ENCODE measurements at regions not wholly inside any gene's neighbourhood (a gene's known extent, or its start where the extent isn't known, plus 50 kb on each side); places are given as distances from the start of the nearest gene placed in this dataset.

- H2AK5ac ChIP-seq (ENCODE audit: insufficient read length, low read length): no peak overlapping the region
- no peak overlapping the region for H4K91ac ChIP-seq (ENCODE audit: insufficient read length, low read depth, low read length)
- H3K23ac ChIP-seq (ENCODE audit: insufficient read length, low read depth, low read length): no peak overlapping the region
- H2BK12ac ChIP-seq (ENCODE audit: insufficient read length, low read depth, low read length): no peak overlapping the region
- no peaks in the 10 kb centered on the region for H3K79me2 ChIP-seq (ENCODE audit: insufficient read depth, low read length)
- H3K9me3 ChIP-seq (ENCODE audit: control insufficient read depth, low read depth, low read length): no peaks in the 10 kb centered on the region
- H3K14ac ChIP-seq (ENCODE audit: insufficient read depth, low read length): no peak overlapping the region
- no peak overlapping the region for H3T11ph ChIP-seq (ENCODE audit: low read length)
- H4K8ac ChIP-seq (replicated peaks; ENCODE audit: insufficient read length, low read depth, low read length): no peak overlapping the region
- H3K36me3 Mint-ChIP-seq (ENCODE audit: insufficient read depth in 1 of 3, low read depth in 3 of 3): peaks cover 0 to 8% (median 6%) of the 10 kb centered on the region in 3 experiments; a peak in 2 of 7 replicates
- H3K4me3 Mint-ChIP-seq: no peak overlapping the region
- H3K9me3 Mint-ChIP-seq: peaks cover 7 to 9% of the 10 kb centered on the region in 2 experiments; a peak in 4 of 5 replicates
- no peak overlapping the region for H2BK5ac ChIP-seq (ENCODE audit: insufficient read length, low read length)
- no peaks in the 10 kb centered on the region for H3K27me3 ChIP-seq (ENCODE audit: insufficient read depth, low read length)
- H3K9ac ChIP-seq (ENCODE audit: extremely low read depth, insufficient read length, low read length): no peak overlapping the region
- no peak overlapping the region for H2AFZ ChIP-seq (ENCODE audit: low read length)
- H3K4me1 Mint-ChIP-seq: no peaks in the 10 kb centered on the region
- no peak overlapping the region for H3K4ac ChIP-seq (ENCODE audit: low read depth, low read length)
- H4K5ac ChIP-seq (ENCODE audit: insufficient read length, low read depth, low read length): no peak overlapping the region
- H3K56ac ChIP-seq (ENCODE audit: insufficient read length, low read depth, low read length): no peak overlapping the region
- H3K27ac Mint-ChIP-seq: no peak overlapping the region
- H3K4me1 ChIP-seq (ENCODE audit: insufficient read depth, low read length): no peaks in the 10 kb centered on the region
- H2BK120ac ChIP-seq (ENCODE audit: low read depth, low read length, poor library complexity, severe bottlenecking): no peak overlapping the region
- no peak overlapping the region for H3K27ac ChIP-seq (ENCODE audit: insufficient read length, low read depth, low read length)
- no peak overlapping the region for H3K18ac ChIP-seq (ENCODE audit: insufficient read length, low read depth, low read length)
- no peak overlapping the region for H3K4me2 ChIP-seq (ENCODE audit: insufficient read depth, insufficient read length, low read length)
- WGBS (ENCODE audit: extremely low coverage, insufficient read length, low lambda C conversion rate): no CpG with 5 or more reads among the region's 3 CpGs
- H3K27me3 Mint-ChIP-seq (ENCODE audit: low read depth): no peaks in the 10 kb centered on the region
- H3K23me2 ChIP-seq (ENCODE audit: insufficient read length, low read depth, low read length, poor library complexity, severe bottlenecking): no peaks in the 10 kb centered on the region
- H3K79me1 ChIP-seq (ENCODE audit: insufficient read depth, low read depth, low read length, poor library complexity, severe bottlenecking): no peaks in the 10 kb centered on the region
- no peak for DNase-seq
- TF ChIP-seq, protein P1, sequence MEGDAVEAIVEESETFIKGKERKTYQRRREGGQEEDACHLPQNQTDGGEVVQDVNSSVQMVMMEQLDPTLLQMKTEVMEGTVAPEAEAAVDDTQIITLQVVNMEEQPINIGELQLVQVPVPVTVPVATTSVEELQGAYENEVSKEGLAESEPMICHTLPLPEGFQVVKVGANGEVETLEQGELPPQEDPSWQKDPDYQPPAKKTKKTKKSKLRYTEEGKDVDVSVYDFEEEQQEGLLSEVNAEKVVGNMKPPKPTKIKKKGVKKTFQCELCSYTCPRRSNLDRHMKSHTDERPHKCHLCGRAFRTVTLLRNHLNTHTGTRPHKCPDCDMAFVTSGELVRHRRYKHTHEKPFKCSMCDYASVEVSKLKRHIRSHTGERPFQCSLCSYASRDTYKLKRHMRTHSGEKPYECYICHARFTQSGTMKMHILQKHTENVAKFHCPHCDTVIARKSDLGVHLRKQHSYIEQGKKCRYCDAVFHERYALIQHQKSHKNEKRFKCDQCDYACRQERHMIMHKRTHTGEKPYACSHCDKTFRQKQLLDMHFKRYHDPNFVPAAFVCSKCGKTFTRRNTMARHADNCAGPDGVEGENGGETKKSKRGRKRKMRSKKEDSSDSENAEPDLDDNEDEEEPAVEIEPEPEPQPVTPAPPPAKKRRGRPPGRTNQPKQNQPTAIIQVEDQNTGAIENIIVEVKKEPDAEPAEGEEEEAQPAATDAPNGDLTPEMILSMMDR (conservative IDR thresholded peaks at IDR 0.05): no peak
- H4K20me1 ChIP-seq (ENCODE audit: control insufficient read depth, insufficient read depth, insufficient read length): no peaks in the 10 kb centered on the region
- no peak overlapping the region for H2BK20ac ChIP-seq (ENCODE audit: low read depth, low read length, poor library complexity, severe bottlenecking)
- no peak overlapping the region for H2BK15ac ChIP-seq (ENCODE audit: low read depth, low read length)
Observed at GRCh38 chr5:68147659-68148058, 67.9 kb upstream of the PIK3R1 start.
